Activated naive CD4-positive, alpha-beta T cell treated with anti-CD3 and anti-CD28 coated beads, Interleukin-2, amount 10 ng/mL, durations not matched to agents 7 days and 5 days (primary cell): ENCODE measurements at regions not wholly inside any gene's neighbourhood (a gene's known extent, or its start where the extent isn't known, plus 50 kb on each side); places are given as distances from the start of the nearest gene placed in this dataset.

Source experiments
- CTCF ChIA-PET: fragments of 350-600 bp; sonication (Branson Sonifier 250); formaldehyde crosslinking; loops from one replicate; lab custom pipeline; 2021; ENCODE audit warnings: antibody characterized with exemption; lab: Charles Lee
- DNase-seq: peaks from one replicate; pipeline ENCODE4 v3.0.0-alpha.2; 2020
- H3K27ac Mint-ChIP-seq: one replicate; pipeline ENCODE4 v1.8.0; 2021; ENCODE audit warnings: mild to moderate bottlenecking, moderate library complexity, mixed read lengths
- H3K27me3 Mint-ChIP-seq: one replicate; pipeline ENCODE4 v1.8.0; 2021; ENCODE audit warnings: mild to moderate bottlenecking, mixed read lengths
- H3K36me3 Mint-ChIP-seq: one replicate; pipeline ENCODE4 v1.8.0; 2021; ENCODE audit warnings: mixed read lengths
- H3K4me1 Mint-ChIP-seq: one replicate; pipeline ENCODE4 v1.8.0; 2021; ENCODE audit warnings: mixed read lengths
- H3K4me3 Mint-ChIP-seq: one replicate; pipeline ENCODE4 v1.8.0; 2021; ENCODE audit warnings: mild to moderate bottlenecking, moderate library complexity, mixed read lengths
- H3K9me3 Mint-ChIP-seq: one replicate; pipeline ENCODE4 v1.8.0; 2021; ENCODE audit warnings: mixed read lengths

GRCh38 chr5:168147568-168148360, 143.7 kb upstream of the WWC1 start:
- H3K4me3 Mint-ChIP-seq: no peak overlapping the region
- no peaks in the 10 kb centered on the region for H3K27me3 Mint-ChIP-seq
- no peaks in the 10 kb centered on the region for H3K36me3 Mint-ChIP-seq
- H3K27ac Mint-ChIP-seq: no peak overlapping the region
- CTCF ChIA-PET: interaction anchor here (0.7 kb wide), 1 partner anchor 29 kb away, joined by 3 read pairs; no protein-coding TSS in a partner anchor
- DNase-seq: no peak
- H3K9me3 Mint-ChIP-seq: no peaks in the 10 kb centered on the region
- H3K4me1 Mint-ChIP-seq: no peaks in the 10 kb centered on the region

GRCh38 chr5:168151041-168151440, 140.4 kb upstream of the WWC1 start:
- no peaks in the 10 kb centered on the region for H3K4me1 Mint-ChIP-seq
- CTCF ChIA-PET: no interaction called here

GRCh38 chr5:168152660-168153059, 138.8 kb upstream of the WWC1 start:
- Mint-ChIP-seq H3K36me3 (no peaks in the 10 kb centered on the region), H3K4me3 (no peak overlapping the region), H3K27me3 (no peaks in the 10 kb centered on the region), H3K27ac (no peak overlapping the region), H3K9me3 (no peaks in the 10 kb centered on the region), H3K4me1 (no peaks in the 10 kb centered on the region)
- CTCF ChIA-PET: no interaction called here
- no peak for DNase-seq

More at GRCh38 chr5:168151041-168151440, 140.4 kb upstream of the WWC1 start:
- H3K4me3 Mint-ChIP-seq: no peak overlapping the region
- no peaks in the 10 kb centered on the region for H3K27me3 Mint-ChIP-seq
- H3K27ac Mint-ChIP-seq: no peak overlapping the region
- no peak for DNase-seq
- H3K9me3 Mint-ChIP-seq: no peaks in the 10 kb centered on the region
- H3K36me3 Mint-ChIP-seq: no peaks in the 10 kb centered on the region

GRCh38 chr5:168153263-168153875, 138.1 kb upstream of the WWC1 start:
- CTCF ChIA-PET: no interaction called here
- Mint-ChIP-seq H3K9me3 (no peaks in the 10 kb centered on the region), H3K27ac (no peak overlapping the region), H3K36me3 (no peaks in the 10 kb centered on the region), H3K4me3 (no peak overlapping the region), H3K4me1 (no peaks in the 10 kb centered on the region), H3K27me3 (no peaks in the 10 kb centered on the region)
- no peak for DNase-seq

- Mint-ChIP-seq H3K27me3 (no peaks in the 10 kb centered on the region), H3K36me3 (no peaks in the 10 kb centered on the region), H3K4me1 (no peaks in the 10 kb centered on the region), H3K9me3 (no peaks in the 10 kb centered on the region), H3K27ac (no peak overlapping the region), H3K4me3 (no peak overlapping the region)
- DNase-seq: no peak
- CTCF ChIA-PET: no interaction called here
Measured at GRCh38 chr5:168153876-168154270, 137.6 kb upstream of the WWC1 start.

GRCh38 chr5:168155585-168155984, 135.9 kb upstream of the WWC1 start:
- Mint-ChIP-seq H3K9me3 (no peaks in the 10 kb centered on the region), H3K4me3 (no peak overlapping the region), H3K27me3 (peaks cover 5% of the 10 kb centered on the region), H3K4me1 (no peaks in the 10 kb centered on the region), H3K36me3 (no peaks in the 10 kb centered on the region), H3K27ac (no peak overlapping the region)
- CTCF ChIA-PET: interaction anchor here (0.7 kb wide), 1 partner anchor 770 kb away, joined by 3 read pairs; no protein-coding TSS in a partner anchor
- DNase-seq: no peak

- no peak overlapping the region for H3K27ac Mint-ChIP-seq
- no peaks in the 10 kb centered on the region for H3K4me1 Mint-ChIP-seq
- H3K36me3 Mint-ChIP-seq: no peaks in the 10 kb centered on the region
- no peak overlapping the region for H3K4me3 Mint-ChIP-seq
- DNase-seq: no peak
- CTCF ChIA-PET: no interaction called here
- H3K27me3 Mint-ChIP-seq: peaks cover 5% of the 10 kb centered on the region
- no peaks in the 10 kb centered on the region for H3K9me3 Mint-ChIP-seq
Measured at GRCh38 chr5:168156170-168156569, 135.3 kb upstream of the WWC1 start.

- Mint-ChIP-seq H3K27ac (no peak overlapping the region), H3K9me3 (no peaks in the 10 kb centered on the region), H3K4me1 (no peaks in the 10 kb centered on the region), H3K4me3 (no peak overlapping the region), H3K36me3 (no peaks in the 10 kb centered on the region), H3K27me3 (peaks cover 5% of the 10 kb centered on the region)
- DNase-seq: no peak
- CTCF ChIA-PET: no interaction called here
Measured at GRCh38 chr5:168157141-168157540, 134.3 kb upstream of the WWC1 start.

- H3K36me3 Mint-ChIP-seq: no peaks in the 10 kb centered on the region
- H3K27ac Mint-ChIP-seq: no peak overlapping the region
- CTCF ChIA-PET: no interaction called here
- H3K4me1 Mint-ChIP-seq: no peaks in the 10 kb centered on the region
- DNase-seq: no peak
- peaks cover 5% of the 10 kb centered on the region for H3K27me3 Mint-ChIP-seq
- no peak overlapping the region for H3K4me3 Mint-ChIP-seq
- no peaks in the 10 kb centered on the region for H3K9me3 Mint-ChIP-seq
Measured at GRCh38 chr5:168159425-168159824, 132.0 kb upstream of the WWC1 start.

- CTCF ChIA-PET: no interaction called here
- Mint-ChIP-seq H3K27me3 (peaks cover 9% of the 10 kb centered on the region), H3K9me3 (no peaks in the 10 kb centered on the region)
Measured at GRCh38 chr5:168162464-168162863, 129.0 kb upstream of the WWC1 start.

GRCh38 chr5:168163966-168164365, 127.5 kb upstream of the WWC1 start:
- CTCF ChIA-PET: interaction anchor here (0.8 to 1.5 kb wide), 2 partner anchors 12 to 56 kb away, joined by 3 to 4 read pairs; no protein-coding TSS in a partner anchor
- DNase-seq: no peak

More at GRCh38 chr5:168162464-168162863, 129.0 kb upstream of the WWC1 start:
- no peak for DNase-seq
- no peaks in the 10 kb centered on the region for H3K36me3 Mint-ChIP-seq
- peaks cover 5% of the 10 kb centered on the region for H3K4me1 Mint-ChIP-seq
- H3K4me3 Mint-ChIP-seq: no peak overlapping the region
- H3K27ac Mint-ChIP-seq: no peak overlapping the region

GRCh38 chr5:168165221-168165914, 126.1 kb upstream of the WWC1 start:
- H3K36me3 Mint-ChIP-seq: no peaks in the 10 kb centered on the region
- peaks cover 6% of the 10 kb centered on the region for H3K27me3 Mint-ChIP-seq
- no peak for DNase-seq
- peaks cover 5% of the 10 kb centered on the region for H3K4me1 Mint-ChIP-seq
- no peak overlapping the region for H3K27ac Mint-ChIP-seq
- no peak overlapping the region for H3K4me3 Mint-ChIP-seq
- no peaks in the 10 kb centered on the region for H3K9me3 Mint-ChIP-seq
- CTCF ChIA-PET: no interaction called here

More at GRCh38 chr5:168163966-168164365, 127.5 kb upstream of the WWC1 start:
- H3K27me3 Mint-ChIP-seq: peaks cover 9% of the 10 kb centered on the region
- no peaks in the 10 kb centered on the region for H3K9me3 Mint-ChIP-seq
- H3K27ac Mint-ChIP-seq: no peak overlapping the region
- peaks cover 5% of the 10 kb centered on the region for H3K4me1 Mint-ChIP-seq
- no peaks in the 10 kb centered on the region for H3K36me3 Mint-ChIP-seq
- no peak overlapping the region for H3K4me3 Mint-ChIP-seq

GRCh38 chr5:168165977-168166376, 125.5 kb upstream of the WWC1 start:
- CTCF ChIA-PET: no interaction called here
- no peak for DNase-seq
- Mint-ChIP-seq H3K4me3 (no peak overlapping the region), H3K27me3 (peaks cover 4% of the 10 kb centered on the region), H3K36me3 (no peaks in the 10 kb centered on the region), H3K27ac (no peak overlapping the region), H3K4me1 (peaks cover 5% of the 10 kb centered on the region), H3K9me3 (no peaks in the 10 kb centered on the region)

GRCh38 chr5:168167338-168167737, 124.1 kb upstream of the WWC1 start:
- Mint-ChIP-seq H3K4me1 (peaks cover 5% of the 10 kb centered on the region), H3K4me3 (no peak overlapping the region), H3K9me3 (no peaks in the 10 kb centered on the region), H3K27me3 (peaks cover 4% of the 10 kb centered on the region), H3K27ac (no peak overlapping the region), H3K36me3 (no peaks in the 10 kb centered on the region)
- DNase-seq: no peak
- CTCF ChIA-PET: no interaction called here
